GM12878 (cell line): ENCODE measurements at regions not wholly inside any gene's neighbourhood (a gene's known extent, or its start where the extent isn't known, plus 50 kb on each side); places are given as distances from the start of the nearest gene placed in this dataset.

Source experiments
- ATAC-seq: fragments of 200-7000 bp; cut with Tn5 transposase; 3 replicates; pipeline ENCODE4 v1.9.1; 2020; ENCODE audit warnings: mild to moderate bottlenecking, moderate library complexity
- BruUV-seq: library from RNA; stranded (reverse); fragments of 400-500 nt; replicated peaks from 2 replicates; lab custom pipeline; 2021; lab: Mats Ljungman, UMichigan
- CTCF ChIA-PET: fragments of 300-600 bp; sonication (Branson Sonifier 250); formaldehyde crosslinking; extraction: SDS; loops from one replicate; lab custom pipeline; 2021; ENCODE audit warnings: inconsistent platforms; lab: Yijun Ruan, JAX
- POLR2A ChIA-PET: fragments of 350-600 bp; formaldehyde crosslinking; extraction: SDS; loops from one replicate; lab custom pipeline; 2021; ENCODE audit warnings: inconsistent platforms; lab: Charles Lee
- RAD21 ChIA-PET: fragments of 300-600 bp; sonication (Branson Sonifier 250); formaldehyde crosslinking; loops from one replicate; lab custom pipeline; 2023; ENCODE audit warnings: antibody characterized with exemption; ENCODE audit not compliant: unreplicated experiment; lab: Charles Lee
- SMC1A ChIA-PET: fragments of 300-600 bp; sonication (Branson Sonifier 250); formaldehyde crosslinking; loops from one replicate; lab custom pipeline; 2023; ENCODE audit not compliant: unreplicated experiment, uncharacterized antibody; lab: Charles Lee
- DNase-seq: peaks from one replicate; pipeline ENCODE4 v3.0.0-alpha.2; 2011; ENCODE audit warnings: low read depth, low spot score
- FAIRE-seq: peaks from 3 replicates; lab custom pipeline; 2011; peaks lifted over from hg19 to GRCh38; lab: Jason Lieb, UNC
- H2AFZ ChIP-seq: 2 replicates; pipeline ENCODE4 v1.6.0; 2011; ENCODE audit warnings: low read depth, low read length, control low read depth; ENCODE audit not compliant: control insufficient read depth
- H3K27ac ChIP-seq: 2 replicates; pipeline ENCODE4 v1.5.1; 2011; ENCODE audit warnings: control low read depth; ENCODE audit not compliant: control insufficient read depth, insufficient read depth
- H3K27me3 ChIP-seq, 2 experiments: replicated peaks in 1 of 2; 2 replicates each; pipeline versions ENCODE4 v1.6.0 to v1.6.1; 2011; ENCODE audit warnings: low read length in 1 of 2; ENCODE audit not compliant: control insufficient read depth in 2 of 2, insufficient read depth in 2 of 2
- H3K36me3 ChIP-seq, 2 experiments: 2 replicates each; pipeline ENCODE4 v1.5.1; 2011; ENCODE audit warnings: low read length in 1 of 2; ENCODE audit not compliant: control insufficient read depth in 2 of 2, insufficient read depth in 2 of 2
- H3K4me1 ChIP-seq: 2 replicates; pipeline ENCODE4 v1.6.1; 2011; ENCODE audit warnings: mild to moderate bottlenecking, low read length, moderate library complexity, mixed read lengths; ENCODE audit not compliant: control insufficient read depth, insufficient read depth
- H3K4me2 ChIP-seq: 2 replicates; pipeline ENCODE4 v1.6.0; 2011; ENCODE audit warnings: control low read depth; ENCODE audit not compliant: control insufficient read depth, insufficient read depth
- H3K4me3 ChIP-seq: fragments of 200-600 bp; sonication (generic); 2 replicates; pipeline ENCODE4 v1.5.1; 2016
- H3K79me2 ChIP-seq: 2 replicates; pipeline ENCODE4 v1.6.0; 2011; ENCODE audit warnings: low read length; ENCODE audit not compliant: control insufficient read depth, insufficient read depth
- H3K9ac ChIP-seq: 2 replicates; pipeline ENCODE4 v1.8.0; 2011; ENCODE audit warnings: low read length, control low read depth, mixed read lengths; ENCODE audit not compliant: control insufficient read depth, insufficient read depth
- H3K9me3 ChIP-seq: replicated peaks from 3 replicates; pipeline ENCODE4 v1.5.1; 2011; ENCODE audit warnings: mild to moderate bottlenecking, low read length; ENCODE audit not compliant: control insufficient read depth, insufficient read depth
- H4K20me1 ChIP-seq: 2 replicates; pipeline ENCODE4 v1.6.0; 2011; ENCODE audit not compliant: control insufficient read depth, insufficient read depth
- BCL3 ChIP-seq: IDR thresholded peaks from 2 replicates; pipeline ENCODE4 v1.6.1; 2011; ENCODE audit warnings: borderline replicate concordance, low read depth, mild to moderate bottlenecking, moderate library complexity, low read length; ENCODE audit not compliant: insufficient read depth, poor library complexity, severe bottlenecking
- BRCA1 ChIP-seq: IDR thresholded peaks from 2 replicates; pipeline ENCODE4 v1.6.1; 2011; ENCODE audit warnings: low read depth, low read length, improper control_type of control experiment
- CBX5 ChIP-seq: sonication (generic); IDR thresholded peaks from 2 replicates; pipeline ENCODE4 v1.6.1; 2016; ENCODE audit warnings: low read depth, moderate library complexity, mild to moderate bottlenecking, inconsistent platforms
- EED ChIP-seq: sonication (generic); IDR thresholded peaks from 2 replicates; pipeline ENCODE4 v1.6.1; 2016; ENCODE audit warnings: antibody characterized with exemption, low read depth
- HCFC1 ChIP-seq: fragments of 150-350 bp; IDR thresholded peaks from 2 replicates; pipeline ENCODE4 v1.6.1; 2014; ENCODE audit warnings: low read length
- JUND ChIP-seq: IDR thresholded peaks from 2 replicates; pipeline ENCODE4 v1.6.1; 2012; ENCODE audit warnings: low read depth, mild to moderate bottlenecking, low read length, improper control_type of control experiment, moderate library complexity
- MXI1 ChIP-seq: fragments of 150-350 bp; IDR thresholded peaks from 2 replicates; pipeline ENCODE4 v1.6.1; 2011; ENCODE audit warnings: low read depth, mild to moderate bottlenecking, inconsistent platforms, low read length, improper control_type of control experiment
- PBX3 ChIP-seq: IDR thresholded peaks from 2 replicates; pipeline ENCODE4 v1.6.1; 2011; ENCODE audit warnings: mild to moderate bottlenecking, low read depth, low read length, moderate library complexity; ENCODE audit not compliant: insufficient replicate concordance
- POLR2A ChIP-seq: IDR thresholded peaks from 2 replicates; pipeline ENCODE4 v1.6.1; 2011; ENCODE audit warnings: low read depth, mild to moderate bottlenecking, low read length
- RCOR1 ChIP-seq: conservative IDR thresholded peaks from 2 replicates; pipeline ENCODE4 v1.6.1; 2012; ENCODE audit warnings: low read depth, low read length, improper control_type of control experiment
- REST ChIP-seq: IDR thresholded peaks from 2 replicates; pipeline ENCODE4 v1.6.1; 2012; ENCODE audit warnings: mild to moderate bottlenecking, low read depth, low read length
- SMAD1 ChIP-seq: fragments of 450-650 bp; IDR thresholded peaks from 2 replicates; pipeline ENCODE4 v1.6.1; 2018; ENCODE audit warnings: mild to moderate bottlenecking, low read depth; ENCODE audit not compliant: partially characterized antibody
- STAT1 ChIP-seq: fragments of 450-650 bp; conservative IDR thresholded peaks from 2 replicates; pipeline ENCODE4 v1.6.1; 2014; ENCODE audit warnings: antibody characterized with exemption, mild to moderate bottlenecking
- WGBS: methylation state at CpG from one replicate; pipeline ENCODE4 v1.1.6; 2016; ENCODE audit warnings: low lambda C conversion rate; ENCODE audit not compliant: insufficient replicate concordance, insufficient coverage; ENCODE audit errors: missing lambda C conversion rate; 5-methylcytosine and 5-hydroxymethylcytosine counted together
- in situ Hi-C: fragments of 300-500 bp; cut with MboI; formaldehyde crosslinking; loops from 9 replicates; pipeline ENCODE4 v1.14.3; 2018; ENCODE audit warnings: mixed read lengths
- intact Hi-C: fragments of 100-400 bp; cut with micrococcal nuclease; formaldehyde crosslinking; loops from one replicate; pipeline ENCODE4 v1.14.2; 2022; ENCODE audit not compliant: unreplicated experiment

GRCh38 chr14:98819132-98819866, 452.7 kb downstream of the BCL11B start (continued):
- TF ChIP-seq REST (no peak), POLR2A (no peak)

GRCh38 chr14:98819867-98820206, 452.2 kb downstream of the BCL11B start:
- SMC1A ChIA-PET: no interaction called here
- BruUV-seq: no TSS peak
- TF ChIP-seq HCFC1 (no peak), BCL3 (no peak), POLR2A (no peak), RCOR1 (no peak), CBX5 (no peak), BRCA1 (no peak), STAT1 (no peak), SMAD1 (no peak), MXI1 (no peak), EED (no peak), PBX3 (no peak), JUND (no peak)

More at GRCh38 chr14:98819867-98820206, 452.2 kb downstream of the BCL11B start:
- Histone ChIP-seq H4K20me1 (no peaks in the 10 kb centered on the region), H3K4me3 (no peak overlapping the region), H2AFZ (no peak overlapping the region), H3K27ac (no peak overlapping the region), H3K79me2 (no peaks in the 10 kb centered on the region), H3K9ac (no peak overlapping the region), H3K9me3 (no peaks in the 10 kb centered on the region), H3K4me1 (no peaks in the 10 kb centered on the region), H3K4me2 (no peak overlapping the region), H3K36me3 (no peaks in the 10 kb centered on the region), H3K27me3 (no peaks in the 10 kb centered on the region)
- RAD21 ChIA-PET: no interaction called here
- FAIRE-seq (no peak), ATAC-seq (no peak), DNase-seq (no peak)
- in situ Hi-C loops (no loop called here), intact Hi-C loops (no loop called here)
- WGBS: 12% methylated on average over 2 of the region's 2 CpGs
- POLR2A ChIA-PET: no interaction called here
- CTCF ChIA-PET: no interaction called here
